ENCODE measurements at regions not wholly inside any gene's neighbourhood (a gene's known extent, or its start where the extent isn't known, plus 50 kb on each side); places are given as distances from the start of the nearest gene placed in this dataset.

- Histone ChIP-seq H3K9me3 (no peaks in the 10 kb centered on the region), H3K36me3 (peaks cover 0 to 51% (median 2%) of the 10 kb centered on the region in 4 donors), H3K4me1 (peaks cover 0 to 15% (median 4%) of the 10 kb centered on the region in 4 donors), H3K27ac (replicated peaks in 1 of 4) (no peak overlapping the region), H3K4me3 (no peak overlapping the region), H3K27me3 (no peaks in the 10 kb centered on the region)
- 95% methylated on average over 7 of the region's 7 CpGs for whole genome bisulfite sequencing
- DNase-seq (ENCODE audit: extremely low spot score), result no peak
- TF ChIP-seq POLR2A (IDR thresholded peaks at IDR 0.05; ENCODE audit: low read depth) (no peak), EP300 (IDR thresholded peaks at IDR 0.05) (no peak), CTCF (IDR thresholded peaks at IDR 0.05) (no peak), POLR2AphosphoS5 (IDR thresholded peaks at IDR 0.05) (no peak)
- intact Hi-C loops (cut with DNase I), result no loop called here
Measured at GRCh38 chr14:73800970-73801515, 50.6 kb upstream of the PTGR2 start.

- Histone ChIP-seq H3K4me3 (no peak overlapping the region), H3K4me1 (peaks cover 18 to 38% (median 19%) of the 10 kb centered on the region in 4 donors), H3K9me3 (no peaks in the 10 kb centered on the region), H3K36me3 (peaks cover 0 to 21% (median 0%) of the 10 kb centered on the region in 4 donors), H3K27ac (replicated peaks in 1 of 4) (peak overlapping the region in 1 of 4 donors; percentile 99), H3K27me3 (no peaks in the 10 kb centered on the region)
- intact Hi-C loops (cut with DNase I), result no loop called here
- TF ChIP-seq CTCF (IDR thresholded peaks at IDR 0.05) (no peak), POLR2A (IDR thresholded peaks at IDR 0.05; ENCODE audit: low read depth) (no peak), POLR2AphosphoS5 (IDR thresholded peaks at IDR 0.05) (no peak), EP300 (IDR thresholded peaks at IDR 0.05) (no peak)
- DNase-seq (ENCODE audit: extremely low spot score), result no peak
- WGBS, result 92% methylated on average over 4 of the region's 4 CpGs
Measured at GRCh38 chr14:73797543-73798265, 53.9 kb upstream of the PTGR2 start.

- DNase-seq (ENCODE audit: extremely low spot score), result no peak
- no peak overlapping the region for H3K4me3 ChIP-seq
- H3K36me3 ChIP-seq, result peaks cover 0 to 14% (median 0%) of the 10 kb centered on the region in 4 donors
- no peaks in the 10 kb centered on the region for H3K27me3 ChIP-seq
- H3K9me3 ChIP-seq, result no peaks in the 10 kb centered on the region
- intact Hi-C loops (cut with DNase I), result no loop called here
- WGBS, result 93% methylated on average over 4 of the region's 4 CpGs
- TF ChIP-seq POLR2AphosphoS5 (IDR thresholded peaks at IDR 0.05) (no peak), EP300 (IDR thresholded peaks at IDR 0.05) (no peak), POLR2A (IDR thresholded peaks at IDR 0.05; ENCODE audit: low read depth) (no peak), CTCF (IDR thresholded peaks at IDR 0.05) (no peak)
- peak overlapping the region in 1 of 4 donors; percentile 99 for H3K27ac ChIP-seq (replicated peaks in 1 of 4)
- H3K4me1 ChIP-seq, result peaks cover 14 to 44% (median 18%) of the 10 kb centered on the region in 4 donors
Measured at GRCh38 chr14:73796893-73797542, 54.6 kb upstream of the PTGR2 start.

- no peak overlapping the region for H3K4me3 ChIP-seq
- intact Hi-C loops (cut with DNase I), result no loop called here
- no peak for TF ChIP-seq EP300 (IDR thresholded peaks at IDR 0.05)
- no peak for DNase-seq (ENCODE audit: extremely low spot score)
- WGBS, result 93% methylated on average over 2 of the region's 2 CpGs
- H3K4me1 ChIP-seq, result peaks cover 14 to 48% (median 18%) of the 10 kb centered on the region in 4 donors
- peak overlapping the region in 1 of 4 donors; percentile 99 for H3K27ac ChIP-seq (replicated peaks in 1 of 4)
- H3K9me3 ChIP-seq, result no peaks in the 10 kb centered on the region
- no peaks in the 10 kb centered on the region for H3K27me3 ChIP-seq
- peaks cover 0 to 8% (median 0%) of the 10 kb centered on the region in 4 donors for H3K36me3 ChIP-seq
Measured at GRCh38 chr14:73796415-73796814, 55.2 kb upstream of the PTGR2 start.

- WGBS, result 95% methylated on average over 1 of the region's 1 CpG
- Histone ChIP-seq H3K4me3 (no peak overlapping the region), H3K27me3 (no peaks in the 10 kb centered on the region), H3K27ac (replicated peaks in 1 of 4) (peak overlapping the region in 1 of 4 donors; percentile 99), H3K9me3 (no peaks in the 10 kb centered on the region), H3K36me3 (peaks cover 0 to 5% (median 0%) of the 10 kb centered on the region in 4 donors), H3K4me1 (peaks cover 17 to 53% (median 22%) of the 10 kb centered on the region in 4 donors)
- TF ChIP-seq EP300 (IDR thresholded peaks at IDR 0.05), result no peak
- TF ChIP-seq POLR2A (IDR thresholded peaks at IDR 0.05; ENCODE audit: low read depth), result no peak
- TF ChIP-seq POLR2AphosphoS5 (IDR thresholded peaks at IDR 0.05), result no peak
- TF ChIP-seq CTCF (IDR thresholded peaks at IDR 0.05), result no peak
- intact Hi-C loops (cut with DNase I), result no loop called here
- no peak for DNase-seq (ENCODE audit: extremely low spot score)
Measured at GRCh38 chr14:73795974-73796373, 55.7 kb upstream of the PTGR2 start.
